Liver (tissue), 8 donors: ENCODE measurements at regions not wholly inside any gene's neighbourhood (a gene's known extent, or its start where the extent isn't known, plus 50 kb on each side); places are given as distances from the start of the nearest gene placed in this dataset. TPM values are rescaled to one million over a fixed set of nuclear protein-coding genes. Genes with fewer than 3 reads are reported as not detected.
"Not testable (repeated sequence)": the region's sequence is repeated elsewhere in the genome, so short reads cannot be mapped to it uniquely, and the experiment has no call there.

Experiments
- DNase-seq: peaks from one replicate; pipeline ENCODE4 v3.0.0-alpha.2; 2017; ENCODE audit warnings: low spot score
- H3K27ac ChIP-seq, 2 donors: one replicate each; pipeline ENCODE4 v1.7.0; 2013; ENCODE audit warnings: inconsistent platforms in 2 of 2, low read length in 2 of 2, control low read depth in 1 of 2, low read depth in 1 of 2, mild to moderate bottlenecking in 1 of 2
- H3K27me3 ChIP-seq, 4 donors: one replicate each; pipeline versions ENCODE4 v1.6.1 to v1.7.0; 2013; ENCODE audit warnings: low read length in 3 of 4, inconsistent platforms in 1 of 4, mild to moderate bottlenecking in 1 of 4, moderate library complexity in 1 of 4; ENCODE audit not compliant: control insufficient read depth in 4 of 4, insufficient read depth in 4 of 4
- H3K36me3 ChIP-seq, 4 donors: one replicate each; pipeline versions ENCODE4 v1.6.1 to v1.7.0; 2013; ENCODE audit warnings: low read length in 3 of 4, mild to moderate bottlenecking in 3 of 4, low read depth in 1 of 4, moderate library complexity in 1 of 4; ENCODE audit not compliant: control insufficient read depth in 4 of 4, insufficient read depth in 3 of 4
- H3K4me1 ChIP-seq, 4 donors: one replicate each; pipeline versions ENCODE4 v1.6.1 to v1.7.0; 2013; ENCODE audit warnings: low read length in 3 of 4, mild to moderate bottlenecking in 3 of 4, moderate library complexity in 1 of 4; ENCODE audit not compliant: control insufficient read depth in 4 of 4, insufficient read depth in 4 of 4
- H3K4me3 ChIP-seq, 3 donors: one replicate each; pipeline versions ENCODE4 v1.6.1 to v1.7.0; 2013; ENCODE audit warnings: low read length in 3 of 3, control low read depth in 1 of 3, low read depth in 1 of 3, mild to moderate bottlenecking in 1 of 3
- H3K9ac ChIP-seq, 2 donors: one replicate each; pipeline ENCODE4 v1.7.0; 2013; ENCODE audit warnings: low read length in 2 of 2, mild to moderate bottlenecking in 2 of 2, moderate library complexity in 2 of 2, control low read depth in 1 of 2, low read depth in 1 of 2
- H3K9me3 ChIP-seq, 4 donors: one replicate each; pipeline versions ENCODE4 v1.6.1 to v1.7.0; 2013; ENCODE audit warnings: low read length in 3 of 4; ENCODE audit not compliant: control insufficient read depth in 4 of 4
- EGR1 ChIP-seq, 2 donors: IDR thresholded peaks; 2 replicates each; pipeline ENCODE4 v1.6.1; 2016 to 2018; ENCODE audit warnings: antibody characterized with exemption in 2 of 2, low read depth in 2 of 2
- HNF4A ChIP-seq, 2 donors: conservative IDR thresholded peaks; 2 replicates each; pipeline ENCODE4 v1.6.1; 2016; ENCODE audit warnings: antibody characterized with exemption in 2 of 2, mild to moderate bottlenecking in 2 of 2
- JUND ChIP-seq, 2 donors: IDR thresholded peaks; 2 replicates each; pipeline ENCODE4 v1.6.1; 2016; ENCODE audit warnings: antibody characterized with exemption in 2 of 2
- ZBTB33 ChIP-seq: IDR thresholded peaks from 2 replicates; pipeline ENCODE4 v1.6.1; 2016; ENCODE audit warnings: antibody characterized with exemption
- WGBS: extraction: QIAGEN DNeasy Blood & Tissue Kit; methylation state at CpG from one replicate; pipeline ENCODE4 v1.1.7; 2013; 5-methylcytosine and 5-hydroxymethylcytosine counted together
- small RNA-seq: library from RNA; depleted of rRNA; stranded (forward); fragments of <200 nt; gene quantifications from one replicate; pipeline ENCODE3, GENCODE V24; 2014
- donor health status: healthy.
- donor health status: healthy.
- donor health status: healthy.
- donor health status: healthy.

DNA sequence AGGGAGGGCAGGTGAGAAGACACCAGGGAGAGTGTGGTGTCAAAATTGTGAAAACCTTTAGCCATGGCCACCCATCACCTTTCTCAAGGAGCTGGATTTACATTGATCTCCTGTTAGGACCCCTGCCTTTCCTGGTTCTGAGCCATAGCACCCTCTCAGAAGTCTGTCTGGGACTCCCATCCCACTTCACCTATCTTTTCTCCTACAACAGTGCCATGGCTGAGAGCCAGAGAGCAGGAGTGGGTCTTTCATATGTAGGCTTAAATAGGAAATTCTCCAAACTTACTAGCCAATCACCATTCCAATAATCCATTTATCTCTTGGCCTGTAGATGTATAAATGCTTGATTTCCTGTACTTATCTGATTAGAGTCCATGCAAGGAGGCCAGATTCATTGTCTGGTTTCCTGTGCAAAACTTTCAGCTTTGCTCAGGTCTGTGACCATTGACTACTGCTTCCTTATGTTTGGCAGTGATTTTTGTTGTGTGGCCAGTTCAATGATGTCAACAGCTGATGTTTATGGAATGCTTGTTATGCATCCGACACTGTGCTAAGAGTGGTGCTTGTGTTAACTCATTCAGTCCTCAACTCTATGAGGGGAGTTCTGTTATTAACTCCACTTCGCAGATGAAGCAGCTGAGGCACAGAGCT lies 57.6 kb upstream of the IGFBP5 start:
- Histone ChIP-seq H3K4me3 (no peak overlapping the region), H3K36me3 (no peaks in the 10 kb centered on the region), H3K9me3 (no peaks in the 10 kb centered on the region), H3K27me3 (peaks cover 0 to 3% (median 0%) of the 10 kb centered on the region in 4 donors), H3K9ac (no peak overlapping the region), H3K4me1 (no peaks in the 10 kb centered on the region), H3K27ac (no peak overlapping the region)
- WGBS, result 75% methylated on average over 2 of the region's 2 CpGs
- TF ChIP-seq ZBTB33, result no peak
- no peak for DNase-seq

- H3K4me1 ChIP-seq, DNase-seq, H3K27me3 ChIP-seq, H3K9ac ChIP-seq, H3K36me3 ChIP-seq, H3K27ac ChIP-seq, H3K9me3 ChIP-seq, H3K4me3 ChIP-seq: not testable (repeated sequence)
Observed at GRCh38 chr2:216750750-216751149, 55.4 kb upstream of the IGFBP5 start.

DNA sequence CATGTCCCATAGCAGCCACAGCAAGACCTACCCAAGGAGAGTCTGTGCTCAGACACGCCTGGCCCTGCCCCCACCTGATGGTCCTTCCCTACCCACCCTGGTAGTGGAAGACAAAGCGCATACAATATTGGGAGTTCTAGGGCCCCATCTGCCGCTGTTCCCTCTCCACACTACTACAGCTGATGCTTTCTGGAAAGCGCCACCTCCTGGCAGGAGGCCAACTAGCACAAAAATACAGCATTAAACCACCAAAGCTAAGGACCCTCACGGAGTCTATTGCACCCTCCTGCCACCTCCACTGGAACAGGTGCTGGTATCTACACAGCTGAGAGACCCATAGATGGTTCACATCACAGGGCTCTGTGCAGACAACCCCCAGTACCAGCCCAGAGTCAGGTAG lies 50.9 kb upstream of the IGFBP5 start:
- WGBS, result 95% methylated on average over 5 of the region's 5 CpGs
- H3K4me3 ChIP-seq, DNase-seq, H3K27me3 ChIP-seq, H3K4me1 ChIP-seq, H3K27ac ChIP-seq, H3K36me3 ChIP-seq, H3K9ac ChIP-seq, H3K9me3 ChIP-seq: not testable (repeated sequence)

DNA sequence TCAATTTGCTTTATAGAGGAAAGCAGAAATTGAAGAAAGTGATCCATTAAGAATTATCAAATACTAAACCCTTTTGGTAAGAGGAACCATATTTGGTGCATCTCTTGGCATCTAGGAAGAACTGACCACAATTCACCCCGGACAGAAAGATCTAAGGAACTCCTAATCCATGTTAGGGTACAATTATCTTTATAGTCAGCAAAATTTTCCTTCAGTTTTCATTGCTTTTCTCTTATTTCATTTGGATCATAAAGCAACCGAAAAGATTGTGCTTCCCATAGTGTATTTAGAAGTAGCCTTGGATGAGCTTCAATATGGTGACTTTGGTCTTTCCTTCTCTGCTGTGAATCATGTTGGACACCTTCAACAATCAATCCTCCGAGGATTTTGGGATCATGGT lies 50.1 kb upstream of the IGFBP5 start:
- Histone ChIP-seq H3K9me3 (no peaks in the 10 kb centered on the region), H3K4me1 (peaks cover 2 to 10% (median 9%) of the 10 kb centered on the region in 4 donors), H3K27me3 (no peaks in the 10 kb centered on the region), H3K27ac (no peak overlapping the region), H3K36me3 (no peaks in the 10 kb centered on the region), H3K4me3 (no peak overlapping the region), H3K9ac (no peak overlapping the region)
- DNase-seq, result no peak
- WGBS, result 91% methylated on average over 3 of the region's 3 CpGs
- no peak for TF ChIP-seq HNF4A (conservative IDR thresholded peaks at IDR 0.05)
- TF ChIP-seq JUND (IDR thresholded peaks at IDR 0.05), result no peak
- TF ChIP-seq EGR1 (IDR thresholded peaks at IDR 0.05; ENCODE audit: low read depth in 2 of 2), result no peak

Small RNA genes in the stretch of these regions (small RNA-seq; reads per million reads assigned to genes)
- gene RNA5SP120, result not detected
